Activated CD8-positive, alpha-beta T cell treated with anti-CD3 and anti-CD28 coated beads, Interleukin-2, amount 10 ng/mL, durations not matched to agents 7 days and 5 days (primary cell): ENCODE measurements at regions not wholly inside any gene's neighbourhood (a gene's known extent, or its start where the extent isn't known, plus 50 kb on each side); places are given as distances from the start of the nearest gene placed in this dataset.
"Not testable (repeated sequence)": the region's sequence is repeated elsewhere in the genome, so short reads cannot be mapped to it uniquely, and the experiment has no call there.

Experiments used
- ATAC-seq: fragments of 150-1000 bp; cut with Tn5 transposase; one replicate; pipeline ENCODE4 v1.10.0; 2021; ENCODE audit warnings: moderate library complexity
- CTCF ChIA-PET: fragments of 350-600 bp; sonication (Branson Sonifier 250); formaldehyde crosslinking; loops from one replicate; lab custom pipeline; 2021; ENCODE audit warnings: antibody characterized with exemption; lab: Charles Lee
- POLR2A ChIA-PET: fragments of 350-600 bp; sonication (Branson Sonifier 250); formaldehyde crosslinking; loops from one replicate; lab custom pipeline; 2021; ENCODE audit warnings: antibody characterized with exemption; lab: Charles Lee
- DNase-seq: peaks from one replicate; pipeline ENCODE4 v3.0.0-alpha.2; 2020
- H3K27ac Mint-ChIP-seq: one replicate; pipeline ENCODE4 v1.8.0; 2021; ENCODE audit warnings: mild to moderate bottlenecking, mixed read lengths
- H3K27me3 Mint-ChIP-seq: one replicate; pipeline ENCODE4 v1.8.0; 2021; ENCODE audit warnings: low read depth, mixed read lengths
- H3K36me3 Mint-ChIP-seq: one replicate; pipeline ENCODE4 v1.8.0; 2021; ENCODE audit warnings: low read depth, mixed read lengths
- H3K4me1 Mint-ChIP-seq: one replicate; pipeline ENCODE4 v1.8.0; 2021; ENCODE audit warnings: low read depth, mixed read lengths
- H3K4me3 Mint-ChIP-seq: one replicate; pipeline ENCODE4 v1.8.0; 2021; ENCODE audit warnings: mild to moderate bottlenecking, mixed read lengths
- H3K9me3 Mint-ChIP-seq: one replicate; pipeline ENCODE4 v1.8.0; 2022; ENCODE audit warnings: mixed read lengths; ENCODE audit not compliant: insufficient read depth

- CTCF ChIA-PET = no interaction called here
- no peaks in the 10 kb centered on the region for H3K9me3 Mint-ChIP-seq
- DNase-seq (no peak), ATAC-seq (no peak)
- no peaks in the 10 kb centered on the region for H3K36me3 Mint-ChIP-seq
- H3K4me1 Mint-ChIP-seq = no peaks in the 10 kb centered on the region
- H3K27ac Mint-ChIP-seq = no peak overlapping the region
- POLR2A ChIA-PET = no interaction called here
- no peak overlapping the region for H3K4me3 Mint-ChIP-seq
- H3K27me3 Mint-ChIP-seq = no peaks in the 10 kb centered on the region
These were observed 326.9 kb upstream of the NAALADL2 start for GRCh38 chr3:174532216-174532615.

DNA sequence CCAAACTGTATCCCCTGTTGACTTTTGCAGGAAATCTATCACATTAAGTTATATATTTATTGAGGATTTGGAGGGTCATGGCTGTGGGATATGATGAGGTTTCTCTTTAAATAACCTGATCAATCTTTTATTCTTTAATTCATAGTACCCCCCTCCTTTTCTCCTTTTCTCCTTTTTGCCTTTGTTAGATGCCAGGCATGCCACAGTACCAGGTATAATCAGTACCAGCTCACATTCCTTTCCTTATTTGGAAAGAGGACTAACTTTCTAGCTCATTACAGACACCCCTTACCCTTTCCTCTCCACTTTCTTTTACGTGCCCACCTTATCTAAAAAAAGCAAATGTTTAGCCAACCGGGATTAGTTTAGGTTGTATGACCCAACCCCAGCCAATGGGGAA lies 326.4 kb upstream of the NAALADL2 start:
- POLR2A ChIA-PET = no interaction called here
- Mint-ChIP-seq H3K9me3 (no peaks in the 10 kb centered on the region), H3K4me3 (no peak overlapping the region), H3K27me3 (no peaks in the 10 kb centered on the region), H3K4me1 (no peaks in the 10 kb centered on the region), H3K27ac (no peak overlapping the region), H3K36me3 (no peaks in the 10 kb centered on the region)
- DNase-seq (no peak), ATAC-seq (no peak)
- CTCF ChIA-PET = no interaction called here

GRCh38 chr3:174533286-174533685 lies 325.8 kb upstream of the NAALADL2 start:
- POLR2A ChIA-PET = no interaction called here
- CTCF ChIA-PET = no interaction called here

GRCh38 chr3:174536319-174536718 lies 322.8 kb upstream of the NAALADL2 start:
- no peak overlapping the region for H3K4me3 Mint-ChIP-seq
- H3K9me3 Mint-ChIP-seq = no peaks in the 10 kb centered on the region
- H3K36me3 Mint-ChIP-seq = no peaks in the 10 kb centered on the region
- CTCF ChIA-PET = no interaction called here
- H3K27ac Mint-ChIP-seq = no peak overlapping the region
- ATAC-seq (no peak), DNase-seq (no peak)
- POLR2A ChIA-PET = no interaction called here
- no peaks in the 10 kb centered on the region for H3K27me3 Mint-ChIP-seq
- no peaks in the 10 kb centered on the region for H3K4me1 Mint-ChIP-seq

More at GRCh38 chr3:174533286-174533685, 325.8 kb upstream of the NAALADL2 start:
- DNase-seq (no peak), ATAC-seq (no peak)
- no peak overlapping the region for H3K27ac Mint-ChIP-seq
- H3K9me3 Mint-ChIP-seq = no peaks in the 10 kb centered on the region
- H3K27me3 Mint-ChIP-seq = no peaks in the 10 kb centered on the region
- no peaks in the 10 kb centered on the region for H3K36me3 Mint-ChIP-seq
- H3K4me1 Mint-ChIP-seq = no peaks in the 10 kb centered on the region
- H3K4me3 Mint-ChIP-seq = no peak overlapping the region

GRCh38 chr3:174538151-174538550 lies 321.0 kb upstream of the NAALADL2 start:
- no peak overlapping the region for H3K4me3 Mint-ChIP-seq

DNA sequence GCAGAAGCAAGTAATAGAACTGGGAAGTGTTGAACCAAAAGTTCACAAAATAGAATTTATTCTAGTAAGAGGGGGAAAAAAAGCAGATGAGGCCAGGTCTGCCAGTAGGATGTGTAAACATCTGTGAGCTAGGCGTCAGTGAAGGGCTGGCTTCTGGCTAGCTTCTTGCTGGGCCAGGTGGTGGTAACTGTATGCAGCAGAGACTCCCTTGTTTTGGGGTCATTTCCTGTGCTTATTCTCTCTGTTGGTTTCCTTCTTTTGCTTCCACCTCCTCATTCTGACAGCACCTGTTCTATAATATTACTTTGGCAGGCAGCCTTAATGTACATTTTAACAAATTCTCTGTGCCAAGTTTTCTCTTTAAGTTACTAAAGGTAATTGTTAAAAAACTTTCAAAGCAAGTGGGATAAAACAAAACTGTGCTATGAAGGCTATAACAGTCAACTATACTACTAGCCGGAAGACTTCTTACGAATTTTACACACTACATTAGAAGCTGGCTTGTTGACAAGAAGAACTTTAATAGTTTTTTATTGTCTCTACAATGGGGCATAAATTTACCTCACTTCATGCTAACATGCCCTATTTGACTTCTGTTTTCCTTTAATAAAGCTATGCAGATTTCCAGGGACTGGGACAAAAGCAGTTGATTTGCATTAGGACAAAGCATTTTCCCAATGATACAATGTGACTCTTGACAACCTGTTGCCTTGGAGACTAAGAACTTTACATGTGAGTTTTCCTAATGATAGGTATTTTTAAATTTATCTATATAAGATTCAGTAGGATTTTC lies 318.8 kb upstream of the NAALADL2 start:
- DNase-seq = no peak
- no peaks in the 10 kb centered on the region for H3K9me3 Mint-ChIP-seq
- ChIA-PET CTCF (no interaction called here), POLR2A (no interaction called here)
- no peak overlapping the region for H3K4me3 Mint-ChIP-seq
- H3K27ac Mint-ChIP-seq = no peak overlapping the region
- H3K27me3 Mint-ChIP-seq = no peaks in the 10 kb centered on the region
- H3K36me3 Mint-ChIP-seq = no peaks in the 10 kb centered on the region
- no peak for ATAC-seq
- H3K4me1 Mint-ChIP-seq = no peaks in the 10 kb centered on the region

More at GRCh38 chr3:174538151-174538550, 321.0 kb upstream of the NAALADL2 start:
- DNase-seq (no peak), ATAC-seq (no peak)
- ChIA-PET POLR2A (no interaction called here), CTCF (no interaction called here)
- no peaks in the 10 kb centered on the region for H3K27me3 Mint-ChIP-seq
- no peaks in the 10 kb centered on the region for H3K4me1 Mint-ChIP-seq
- no peak overlapping the region for H3K27ac Mint-ChIP-seq
- no peaks in the 10 kb centered on the region for H3K9me3 Mint-ChIP-seq
- no peaks in the 10 kb centered on the region for H3K36me3 Mint-ChIP-seq

GRCh38 chr3:174541708-174542315 lies 317.3 kb upstream of the NAALADL2 start:
- no peak overlapping the region for H3K27ac Mint-ChIP-seq
- ChIA-PET POLR2A (no interaction called here), CTCF (no interaction called here)
- no peaks in the 10 kb centered on the region for H3K4me1 Mint-ChIP-seq
- H3K4me3 Mint-ChIP-seq = no peak overlapping the region
- no peaks in the 10 kb centered on the region for H3K9me3 Mint-ChIP-seq
- H3K27me3 Mint-ChIP-seq = no peaks in the 10 kb centered on the region
- DNase-seq = no peak
- no peak for ATAC-seq
- H3K36me3 Mint-ChIP-seq = no peaks in the 10 kb centered on the region

GRCh38 chr3:174547801-174548435 lies 311.2 kb upstream of the NAALADL2 start:
- CTCF ChIA-PET = no interaction called here
- no peak for DNase-seq
- POLR2A ChIA-PET = no interaction called here
- no peak for ATAC-seq
- no peak overlapping the region for H3K4me3 Mint-ChIP-seq
- no peaks in the 10 kb centered on the region for H3K4me1 Mint-ChIP-seq
- no peaks in the 10 kb centered on the region for H3K9me3 Mint-ChIP-seq
- no peaks in the 10 kb centered on the region for H3K36me3 Mint-ChIP-seq
- H3K27ac Mint-ChIP-seq = no peak overlapping the region
- no peaks in the 10 kb centered on the region for H3K27me3 Mint-ChIP-seq

DNA sequence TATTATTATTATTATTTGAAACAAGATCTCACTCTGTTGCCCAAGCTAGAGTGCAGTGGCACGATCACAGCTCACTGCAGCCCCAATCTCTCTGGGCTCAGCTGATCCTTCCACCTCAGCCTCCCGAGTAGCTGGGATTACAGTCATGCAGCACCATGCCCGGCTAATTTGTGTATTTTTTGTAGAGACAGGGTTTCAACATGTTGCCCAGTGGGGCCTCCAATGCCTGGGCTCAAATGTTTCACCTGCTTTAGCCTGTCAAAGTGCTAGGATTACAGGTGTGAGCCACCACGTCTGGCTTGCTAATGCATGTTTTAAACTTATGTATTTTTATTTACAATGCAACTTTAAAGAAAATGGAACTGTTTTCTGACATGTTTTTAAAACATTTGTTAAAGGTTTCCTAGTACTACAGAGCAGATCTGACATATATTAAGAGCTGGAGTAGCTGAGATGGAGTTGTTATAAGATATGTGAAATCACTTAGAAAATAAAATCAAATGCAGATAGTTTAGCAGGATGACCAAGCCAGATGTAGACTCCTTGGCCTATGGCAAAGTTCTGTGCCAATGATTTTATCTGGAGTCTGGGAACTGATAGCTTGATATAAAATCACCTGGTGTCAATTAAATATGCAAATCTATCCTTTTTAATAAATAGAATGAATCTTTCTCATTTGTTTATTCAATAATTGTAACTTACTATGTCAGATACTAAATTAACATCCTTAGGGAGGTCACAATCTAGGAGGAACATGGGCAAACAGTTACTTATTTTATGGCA lies 310.1 kb upstream of the NAALADL2 start:
- CTCF ChIA-PET = no interaction called here
- no peaks in the 10 kb centered on the region for H3K27me3 Mint-ChIP-seq
- H3K4me3 Mint-ChIP-seq = no peak overlapping the region
- DNase-seq = no peak
- POLR2A ChIA-PET = no interaction called here
- H3K9me3 Mint-ChIP-seq = no peaks in the 10 kb centered on the region
- no peak for ATAC-seq
- no peaks in the 10 kb centered on the region for H3K4me1 Mint-ChIP-seq
- H3K27ac Mint-ChIP-seq = no peak overlapping the region
- H3K36me3 Mint-ChIP-seq = no peaks in the 10 kb centered on the region

GRCh38 chr3:174581558-174581957 lies 277.6 kb upstream of the NAALADL2 start:
- CTCF ChIA-PET = no interaction called here
- POLR2A ChIA-PET = no interaction called here
- no peaks in the 10 kb centered on the region for H3K27me3 Mint-ChIP-seq
- H3K36me3 Mint-ChIP-seq = no peaks in the 10 kb centered on the region
- H3K9me3 Mint-ChIP-seq = no peaks in the 10 kb centered on the region
- ATAC-seq (no peak), DNase-seq (no peak)
- H3K4me1 Mint-ChIP-seq = no peaks in the 10 kb centered on the region
- no peak overlapping the region for H3K4me3 Mint-ChIP-seq
- H3K27ac Mint-ChIP-seq = no peak overlapping the region

- ATAC-seq (no peak), DNase-seq (no peak)
- Mint-ChIP-seq H3K27ac (no peak overlapping the region), H3K9me3 (peaks cover 5% of the 10 kb centered on the region), H3K4me3 (no peak overlapping the region), H3K36me3 (no peaks in the 10 kb centered on the region), H3K27me3 (no peaks in the 10 kb centered on the region), H3K4me1 (no peaks in the 10 kb centered on the region)
- ChIA-PET POLR2A (no interaction called here), CTCF (no interaction called here)
These were observed 275.7 kb upstream of the NAALADL2 start for GRCh38 chr3:174583396-174583795.

DNA sequence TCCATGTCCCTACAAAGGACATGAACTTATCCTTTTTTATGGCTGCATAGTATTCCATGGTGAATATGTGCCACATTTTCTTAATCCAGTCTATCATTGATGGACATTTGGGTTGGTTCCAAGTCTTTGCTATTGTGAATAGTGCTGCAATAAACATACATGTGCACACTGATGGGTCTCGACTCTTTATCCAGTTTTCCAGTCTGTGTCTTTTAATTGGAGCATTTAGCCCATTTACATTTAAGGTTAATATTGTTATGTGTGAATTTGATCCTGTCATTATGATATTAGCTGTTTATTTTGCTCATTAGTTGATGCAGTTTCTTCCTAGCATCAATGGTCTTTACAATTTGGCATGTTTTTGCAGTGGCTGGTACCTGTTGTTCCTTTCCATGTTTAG lies 272.0 kb upstream of the NAALADL2 start:
- H3K27me3 Mint-ChIP-seq, H3K36me3 Mint-ChIP-seq, POLR2A ChIA-PET, CTCF ChIA-PET, H3K4me3 Mint-ChIP-seq, ATAC-seq, H3K4me1 Mint-ChIP-seq, H3K27ac Mint-ChIP-seq, DNase-seq: not testable (repeated sequence)
- peaks cover 15% of the 10 kb centered on the region for H3K9me3 Mint-ChIP-seq
